GM10266 (cell line): ENCODE measurements at regions not wholly inside any gene's neighbourhood (a gene's known extent, or its start where the extent isn't known, plus 50 kb on each side); places are given as distances from the start of the nearest gene placed in this dataset.

Source experiments
- DNase-seq: peaks from one replicate; pipeline ENCODE4 v3.0.0; 2012; ENCODE audit errors: extremely low spot score
- CTCF ChIP-seq: IDR thresholded peaks from 2 replicates; pipeline ENCODE4 v1.5.1; 2012; ENCODE audit warnings: mild to moderate bottlenecking, low read depth; ENCODE audit not compliant: control insufficient read depth, insufficient read depth; ENCODE audit errors: missing control alignments

DNA sequence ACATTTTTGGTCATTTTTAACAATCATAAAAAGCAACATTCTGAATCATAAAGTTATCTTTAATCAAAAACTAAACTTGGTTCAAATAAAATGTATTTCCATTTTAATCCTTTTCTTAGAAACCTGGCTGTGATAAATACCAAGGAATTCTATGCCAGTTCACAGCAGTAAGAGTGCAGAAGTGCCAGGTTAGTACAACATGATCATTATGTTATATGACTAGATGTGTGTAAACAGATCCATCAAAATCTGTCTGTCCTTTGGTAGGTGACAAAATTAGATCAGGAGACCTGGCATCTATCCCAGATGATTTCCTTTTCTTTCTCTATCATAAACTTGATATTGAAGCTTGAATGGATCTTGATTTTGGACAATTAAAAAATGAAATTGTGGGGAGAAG lies 200.6 kb upstream of the STXBP6 start:
- TF ChIP-seq CTCF, result no peak
- no peak for DNase-seq

DNA sequence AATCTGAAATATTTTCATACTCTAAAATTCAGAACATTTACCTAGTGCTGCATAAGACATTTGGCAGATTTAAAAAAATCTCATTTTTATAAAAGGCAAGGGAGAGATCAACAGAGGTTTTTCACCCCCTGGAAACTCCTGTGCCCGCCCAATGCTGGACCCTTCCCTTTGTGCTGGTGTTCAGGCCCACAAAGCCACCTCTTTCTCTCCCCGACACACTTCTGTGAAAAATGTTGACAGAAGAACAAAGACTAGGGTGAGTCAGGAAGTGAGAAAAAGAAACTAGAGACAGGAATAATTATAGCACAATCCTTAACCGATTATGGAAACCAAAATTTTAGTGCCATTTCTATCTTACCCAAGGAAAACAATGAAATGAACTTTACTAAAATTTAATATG lies 197.7 kb upstream of the STXBP6 start:
- DNase-seq, result no peak
- TF ChIP-seq CTCF, result no peak

- no peak for TF ChIP-seq CTCF
- DNase-seq, result no peak
Measured at GRCh38 chr14:25246751-25247150, 196.8 kb upstream of the STXBP6 start.

DNA sequence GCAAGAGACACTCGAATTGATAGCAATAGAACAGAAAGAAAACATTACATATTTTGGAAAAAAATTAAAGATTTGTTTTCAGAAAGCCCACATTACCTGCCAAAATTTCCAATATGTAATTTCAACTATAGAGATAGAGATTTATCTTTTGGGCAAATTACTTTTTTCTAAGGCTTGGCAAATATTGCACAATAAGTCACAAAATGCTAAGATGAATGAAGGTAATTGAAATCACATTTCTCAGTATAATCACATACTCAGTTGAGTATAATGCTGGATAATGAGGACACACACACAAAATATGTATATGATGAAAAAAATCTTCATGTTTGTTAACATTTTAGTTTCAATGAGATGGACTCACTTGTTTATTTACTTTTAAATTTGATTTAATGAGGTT lies 189.2 kb upstream of the STXBP6 start:
- no peak for TF ChIP-seq CTCF
- DNase-seq, result no peak

GRCh38 chr14:25237845-25238244 lies 187.9 kb upstream of the STXBP6 start:
- DNase-seq, result no peak
- TF ChIP-seq CTCF, result no peak

DNA sequence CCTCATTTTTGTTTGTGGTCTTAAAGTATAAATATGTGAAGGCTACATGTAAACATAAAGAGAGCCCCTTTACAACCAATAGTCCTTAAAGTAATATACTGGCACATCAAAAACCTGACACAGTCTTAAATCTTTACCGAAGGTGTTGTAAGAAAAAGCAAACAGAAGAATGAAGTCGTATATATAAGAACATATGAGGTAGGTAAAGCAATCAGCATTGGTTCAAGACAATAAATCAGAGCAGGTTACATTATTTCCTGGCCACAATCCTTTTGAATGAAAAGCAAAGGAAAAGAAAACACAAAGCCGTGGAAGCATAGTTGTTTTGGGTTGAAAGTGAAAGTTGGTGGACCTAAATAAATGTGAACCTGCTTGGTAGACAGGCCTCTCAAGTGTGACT lies 183.7 kb upstream of the STXBP6 start:
- no peak for TF ChIP-seq CTCF
- DNase-seq, result no peak

DNA sequence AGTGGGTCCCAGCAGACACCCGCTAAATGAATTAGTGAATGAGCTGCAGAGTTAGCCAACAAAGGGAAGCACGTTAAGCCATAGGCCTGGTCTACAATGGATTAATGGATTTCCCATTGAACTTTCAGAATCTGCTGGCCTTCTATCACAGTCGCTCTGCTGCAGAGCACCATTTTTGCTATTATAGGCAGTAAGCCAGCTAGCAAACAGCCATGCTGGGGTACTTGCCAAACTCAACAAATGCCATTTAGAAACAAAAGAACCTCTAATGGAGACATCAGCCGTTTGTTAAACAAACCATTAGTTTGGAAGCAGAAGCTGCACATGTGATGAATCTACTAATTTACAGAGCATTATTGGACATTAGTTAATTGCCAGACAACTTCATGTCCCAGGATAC lies 181.1 kb upstream of the STXBP6 start:
- no peak for TF ChIP-seq CTCF

DNA sequence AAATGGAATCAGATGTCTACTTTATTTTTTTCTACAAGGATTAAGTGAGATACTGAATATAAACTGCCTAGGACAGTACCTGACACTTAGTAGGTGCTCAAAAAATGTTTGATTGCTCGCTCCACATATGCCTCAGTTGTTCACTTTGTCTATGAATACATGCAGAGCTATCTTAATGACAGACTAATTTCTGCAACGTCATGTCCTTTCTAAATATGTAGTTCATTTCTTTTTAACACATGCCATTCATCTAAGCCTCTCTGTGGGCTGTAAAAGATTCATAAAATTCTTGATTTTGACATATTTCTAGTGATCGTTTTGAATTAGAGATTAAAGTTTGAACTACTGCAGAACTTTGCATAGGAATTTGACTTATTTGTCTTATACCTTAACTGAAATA lies 176.3 kb upstream of the STXBP6 start:
- no peak for DNase-seq
- no peak for TF ChIP-seq CTCF

More for the DNA sequence above, 181.1 kb upstream of the STXBP6 start:
- no peak for DNase-seq
